Hippocampal formation (tissue), 2 donors: ENCODE measurements at regions not wholly inside any gene's neighbourhood (a gene's known extent, or its start where the extent isn't known, plus 50 kb on each side); places are given as distances from the start of the nearest gene placed in this dataset.

ENCODE experiments used
- DNase-seq, 2 donors: peaks; one replicate each; lab custom pipeline; 2025; lab: John Stamatoyannopoulos, UW

GRCh38 chr18:67590571-67591141 lies 74.1 kb upstream of the DSEL start:
- DNase-seq: no peak

GRCh38 chr18:67589325-67589724 lies 72.8 kb upstream of the DSEL start:
- no peak for DNase-seq

GRCh38 chr18:67586101-67586500 lies 69.6 kb upstream of the DSEL start:
- no peak for DNase-seq

- DNase-seq: no peak
These were observed 67.1 kb upstream of the DSEL start for GRCh38 chr18:67583621-67584020.

- DNase-seq: no peak
These were observed 66.0 kb upstream of the DSEL start for GRCh38 chr18:67582488-67582887.

- no peak for DNase-seq
These were observed 64.7 kb upstream of the DSEL start for GRCh38 chr18:67581178-67581577.

- no peak for DNase-seq
These were observed 60.9 kb upstream of the DSEL start for GRCh38 chr18:67577386-67577785.

- DNase-seq: no peak
These were observed 58.2 kb upstream of the DSEL start for GRCh38 chr18:67574749-67575148.

GRCh38 chr18:67568166-67568565 lies 51.6 kb upstream of the DSEL start:
- no peak for DNase-seq
